ENCODE measurements at regions not wholly inside any gene's neighbourhood (a gene's known extent, or its start where the extent isn't known, plus 50 kb on each side); places are given as distances from the start of the nearest gene placed in this dataset.

DNA sequence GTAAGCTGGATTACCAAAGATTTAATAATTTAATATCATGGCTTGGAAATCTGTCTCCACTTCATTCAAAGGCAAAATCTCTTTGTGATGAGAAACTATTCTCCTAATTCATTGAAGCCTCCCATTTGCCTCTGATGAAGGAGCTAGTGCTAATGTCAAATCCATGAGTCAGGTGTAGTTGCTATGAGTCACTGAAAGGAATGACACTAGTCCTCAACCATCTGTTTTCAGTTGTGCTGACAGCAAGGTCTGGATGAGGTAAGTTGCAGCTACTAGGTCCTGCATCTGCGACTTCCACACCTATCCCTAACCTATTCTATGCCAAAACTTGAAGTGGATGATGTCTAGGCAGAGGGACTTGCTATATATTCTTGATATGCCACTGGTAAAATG lies 324.0 kb upstream of the UBE2E3 start:
- in situ Hi-C loops (cut with MboI; ENCODE audit: low pct_unique_long_range_greater_than_20kb, low sequenced_read_pairs, unreplicated experiment) = no loop called here
- DNase-seq (ENCODE audit: low spot score) = no peak
- TF ChIP-seq, protein P1, sequence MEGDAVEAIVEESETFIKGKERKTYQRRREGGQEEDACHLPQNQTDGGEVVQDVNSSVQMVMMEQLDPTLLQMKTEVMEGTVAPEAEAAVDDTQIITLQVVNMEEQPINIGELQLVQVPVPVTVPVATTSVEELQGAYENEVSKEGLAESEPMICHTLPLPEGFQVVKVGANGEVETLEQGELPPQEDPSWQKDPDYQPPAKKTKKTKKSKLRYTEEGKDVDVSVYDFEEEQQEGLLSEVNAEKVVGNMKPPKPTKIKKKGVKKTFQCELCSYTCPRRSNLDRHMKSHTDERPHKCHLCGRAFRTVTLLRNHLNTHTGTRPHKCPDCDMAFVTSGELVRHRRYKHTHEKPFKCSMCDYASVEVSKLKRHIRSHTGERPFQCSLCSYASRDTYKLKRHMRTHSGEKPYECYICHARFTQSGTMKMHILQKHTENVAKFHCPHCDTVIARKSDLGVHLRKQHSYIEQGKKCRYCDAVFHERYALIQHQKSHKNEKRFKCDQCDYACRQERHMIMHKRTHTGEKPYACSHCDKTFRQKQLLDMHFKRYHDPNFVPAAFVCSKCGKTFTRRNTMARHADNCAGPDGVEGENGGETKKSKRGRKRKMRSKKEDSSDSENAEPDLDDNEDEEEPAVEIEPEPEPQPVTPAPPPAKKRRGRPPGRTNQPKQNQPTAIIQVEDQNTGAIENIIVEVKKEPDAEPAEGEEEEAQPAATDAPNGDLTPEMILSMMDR (IDR thresholded peaks at IDR 0.05; ENCODE audit: extremely low read depth, insufficient read depth, missing control alignments) = no peak

DNA sequence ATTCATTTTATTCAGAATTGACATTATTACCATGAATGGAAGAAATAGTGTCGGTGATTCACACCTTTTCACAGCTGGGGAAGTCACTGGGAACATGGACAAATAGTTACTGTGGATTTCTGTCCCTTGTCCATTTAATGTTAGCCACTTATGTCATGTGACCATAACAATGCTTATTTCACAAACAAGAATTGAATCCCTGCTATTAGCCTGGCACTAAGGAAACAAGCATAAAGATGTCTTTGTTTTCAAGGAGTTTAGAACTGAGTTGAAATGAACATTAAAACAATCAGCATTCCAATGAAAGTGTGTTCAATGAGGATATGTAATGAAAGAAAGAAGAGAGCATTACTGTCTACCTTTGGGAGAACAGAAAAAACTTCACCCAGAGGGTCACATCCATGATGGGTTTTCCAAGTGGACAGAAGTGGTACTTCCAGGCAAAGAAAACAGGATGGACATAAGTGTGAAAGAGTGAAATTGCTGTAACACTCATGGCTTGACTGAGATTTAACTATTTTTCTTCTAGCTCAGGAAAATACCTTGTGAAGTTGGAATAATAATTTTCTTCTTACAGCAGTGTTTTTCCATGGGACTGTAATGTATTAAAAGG lies 324.5 kb upstream of the UBE2E3 start:
- in situ Hi-C loops (cut with MboI; ENCODE audit: low pct_unique_long_range_greater_than_20kb, low sequenced_read_pairs, unreplicated experiment) = no loop called here
- no peak for DNase-seq (ENCODE audit: low spot score)
- TF ChIP-seq, protein P1 (IDR thresholded peaks at IDR 0.05; ENCODE audit: extremely low read depth, insufficient read depth, missing control alignments) = no peak

DNA sequence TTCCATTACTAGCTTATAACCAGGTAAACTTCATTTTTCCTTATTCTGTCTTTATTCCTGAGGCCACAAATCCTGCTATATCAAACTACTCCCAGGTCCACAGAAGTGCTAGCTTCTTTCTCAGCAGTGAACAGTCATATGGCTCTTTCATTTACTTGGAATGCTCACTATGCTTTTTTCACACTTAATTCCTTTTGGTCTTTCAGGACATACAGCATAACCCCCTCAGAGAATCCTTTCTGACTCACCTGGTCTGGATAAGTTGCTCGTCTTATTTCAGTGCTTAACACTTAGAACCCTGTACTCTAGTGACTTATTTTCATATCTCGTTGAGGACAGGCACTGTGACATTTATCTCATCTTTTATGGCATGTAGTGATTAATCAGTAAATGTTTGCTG lies 325.0 kb upstream of the UBE2E3 start:
- TF ChIP-seq, protein P1 (IDR thresholded peaks at IDR 0.05; ENCODE audit: extremely low read depth, insufficient read depth, missing control alignments) = no peak
- no peak for DNase-seq (ENCODE audit: low spot score)
- in situ Hi-C loops (cut with MboI; ENCODE audit: low pct_unique_long_range_greater_than_20kb, low sequenced_read_pairs, unreplicated experiment) = no loop called here

DNA sequence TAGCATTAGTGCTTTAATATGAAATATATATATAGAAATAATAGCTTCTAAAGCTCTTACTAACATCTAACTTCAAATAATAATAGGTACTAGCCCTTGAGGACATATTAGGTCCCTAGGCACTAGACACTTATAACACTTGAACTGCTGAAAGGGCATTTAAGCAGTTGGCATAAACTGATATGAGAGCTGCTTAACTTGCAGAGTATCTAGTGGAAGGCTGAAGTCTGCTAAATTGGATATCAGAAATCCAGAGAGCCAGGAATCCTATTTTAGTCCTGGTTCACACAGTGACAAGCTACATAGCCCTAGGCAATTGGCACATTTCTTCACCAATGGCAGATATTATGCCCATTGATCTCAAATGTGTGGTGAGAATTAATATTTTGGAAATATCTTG lies 326.9 kb upstream of the UBE2E3 start:
- TF ChIP-seq, protein P1 (IDR thresholded peaks at IDR 0.05; ENCODE audit: extremely low read depth, insufficient read depth, missing control alignments) = no peak
- no peak for DNase-seq (ENCODE audit: low spot score)
- in situ Hi-C loops (cut with MboI; ENCODE audit: low pct_unique_long_range_greater_than_20kb, low sequenced_read_pairs, unreplicated experiment) = no loop called here

DNA sequence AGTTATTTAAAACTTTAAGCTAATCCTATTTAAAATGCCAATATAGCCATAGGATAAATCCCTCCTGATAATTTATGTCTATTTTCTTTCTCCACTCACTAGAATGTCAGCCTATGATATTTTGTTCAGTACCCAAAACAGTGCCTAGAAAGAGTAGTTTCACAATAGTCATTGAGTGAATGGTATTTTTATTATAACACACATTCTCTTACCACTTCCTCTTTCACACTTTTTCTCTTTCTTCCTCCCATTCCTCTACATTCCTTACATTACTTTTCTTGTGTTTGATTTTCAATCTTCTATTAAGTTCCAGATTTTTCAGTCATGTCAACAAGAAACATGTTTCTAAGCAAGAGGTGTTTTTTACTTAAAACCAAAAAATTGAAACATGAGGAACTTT lies 327.6 kb upstream of the UBE2E3 start:
- TF ChIP-seq, protein P1 (IDR thresholded peaks at IDR 0.05; ENCODE audit: extremely low read depth, insufficient read depth, missing control alignments) = no peak
- in situ Hi-C loops (cut with MboI; ENCODE audit: low pct_unique_long_range_greater_than_20kb, low sequenced_read_pairs, unreplicated experiment) = no loop called here
- DNase-seq (ENCODE audit: low spot score) = no peak

DNA sequence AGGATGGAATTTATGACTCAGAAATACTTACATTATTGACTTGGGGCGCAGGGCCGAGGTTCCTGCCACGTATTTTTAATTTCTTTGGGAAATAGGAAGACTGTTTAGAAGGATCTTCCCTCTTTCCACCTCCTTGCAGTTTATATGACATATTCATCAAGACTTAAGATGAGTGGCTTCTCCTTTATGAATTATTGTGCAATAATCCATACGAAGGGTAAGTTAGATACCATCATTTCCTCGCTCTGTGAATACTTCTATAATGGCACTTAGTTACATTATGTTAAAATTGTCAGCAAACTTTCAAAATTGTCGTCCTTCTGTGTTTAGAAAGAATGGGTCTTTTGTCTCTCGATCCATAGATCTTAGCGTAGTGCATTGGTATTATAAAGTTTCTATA lies 328.8 kb upstream of the UBE2E3 start:
- DNase-seq (ENCODE audit: low spot score) = no peak
- TF ChIP-seq, protein P1 (IDR thresholded peaks at IDR 0.05; ENCODE audit: extremely low read depth, insufficient read depth, missing control alignments) = no peak
- in situ Hi-C loops (cut with MboI; ENCODE audit: low pct_unique_long_range_greater_than_20kb, low sequenced_read_pairs, unreplicated experiment) = no loop called here

DNA sequence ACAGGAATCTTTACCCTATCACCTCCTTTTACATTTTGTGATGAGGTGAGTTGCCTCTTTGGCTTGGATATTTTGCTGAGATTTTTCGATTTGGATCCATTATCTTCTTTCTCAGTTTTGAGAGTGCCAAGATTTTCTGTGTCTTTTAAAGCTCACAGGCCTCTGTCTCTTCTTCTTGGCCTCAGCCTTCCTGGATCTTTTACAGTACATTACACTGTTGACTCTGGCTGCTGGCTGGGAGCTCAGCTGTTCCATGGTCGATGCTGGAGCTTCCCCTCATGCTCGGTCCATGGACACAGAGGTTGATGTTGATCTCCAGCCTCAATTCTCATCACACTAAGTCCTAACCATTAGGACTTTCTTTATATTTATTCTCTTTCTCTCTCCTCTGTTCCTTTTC lies 332.8 kb upstream of the UBE2E3 start:
- in situ Hi-C loops (cut with MboI; ENCODE audit: low pct_unique_long_range_greater_than_20kb, low sequenced_read_pairs, unreplicated experiment) = no loop called here
- DNase-seq (ENCODE audit: low spot score) = no peak
- TF ChIP-seq, protein P1 (IDR thresholded peaks at IDR 0.05; ENCODE audit: extremely low read depth, insufficient read depth, missing control alignments) = no peak
